Stimulated activated CD8-positive, alpha-beta memory T cell treated with anti-CD3 and anti-CD28 coated beads, Interleukin-4, amount 100 ng/mL, for 4 hours (primary cell): ENCODE measurements at regions not wholly inside any gene's neighbourhood (a gene's known extent, or its start where the extent isn't known, plus 50 kb on each side); places are given as distances from the start of the nearest gene placed in this dataset.
"Not testable (repeated sequence)": the region's sequence is repeated elsewhere in the genome, so short reads cannot be mapped to it uniquely, and the experiment has no call there.

Source experiments
- DNase-seq, 2 donors: peaks; one replicate each; pipeline ENCODE4 v3.0.0-alpha.2; 2020; ENCODE audit warnings: low read depth in 2 of 2, low spot score in 1 of 2

DNA sequence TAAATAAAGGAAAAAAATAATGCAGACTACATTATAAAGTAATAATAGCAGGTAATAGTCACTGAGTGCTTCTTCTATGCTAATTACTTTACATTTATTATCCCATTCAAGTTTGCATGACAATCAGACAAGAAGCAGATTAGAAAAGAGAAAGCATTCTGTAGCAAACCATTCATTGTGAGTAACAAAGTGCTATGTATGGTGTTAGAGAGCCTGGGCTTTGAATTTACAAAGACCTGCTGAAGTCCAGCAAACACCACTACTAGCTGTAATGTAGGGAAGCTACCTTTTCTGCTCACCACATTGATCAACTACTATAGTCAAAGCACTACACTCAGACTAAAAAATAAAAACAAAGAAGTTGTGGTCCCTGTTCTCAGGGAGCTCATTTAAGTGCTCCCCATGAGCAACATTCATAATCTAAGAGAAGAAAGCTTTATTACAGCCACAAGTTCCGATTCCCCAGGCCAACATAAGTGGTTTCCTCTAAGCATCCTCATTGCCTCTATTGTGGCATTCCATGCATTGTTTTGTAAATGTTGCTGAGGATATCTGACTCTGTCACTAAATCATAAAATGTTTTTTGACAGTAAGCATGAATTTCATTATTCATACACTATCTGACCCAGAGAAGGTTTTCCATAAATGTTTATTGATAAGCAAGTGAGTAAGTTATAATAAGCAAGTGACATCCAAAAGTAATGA, 108.5 kb downstream of the FOXD4L6 start:
- DNase-seq: not testable (repeated sequence)

- DNase-seq: not testable (repeated sequence)
These were observed 109.5 kb downstream of the FOXD4L6 start for GRCh38 chr9:41018948-41019347.

DNA sequence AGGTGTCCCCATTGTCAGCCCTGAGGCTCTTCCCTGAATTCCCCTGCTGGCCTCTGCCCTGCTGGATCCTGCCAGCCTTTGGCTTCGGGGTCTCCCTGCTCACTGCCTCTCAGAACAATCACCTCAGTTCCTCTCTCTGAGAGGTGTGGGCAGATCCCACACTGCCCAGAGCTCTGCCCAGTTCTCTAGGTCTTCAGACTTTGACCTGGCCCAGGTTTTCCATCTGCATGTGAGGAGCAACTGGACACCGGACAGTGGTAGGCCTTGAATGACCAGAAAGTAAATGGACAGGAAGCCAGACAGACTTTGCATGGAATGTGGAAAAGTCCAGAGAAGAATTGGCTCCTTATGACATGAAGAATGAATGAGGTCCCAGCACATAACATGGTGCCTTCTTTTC, 111.8 kb downstream of the FOXD4L6 start:
- not testable (repeated sequence) for DNase-seq

- DNase-seq: not testable (repeated sequence)
These were observed 128.4 kb downstream of the FOXD4L6 start for GRCh38 chr9:40999952-41000700.

DNA sequence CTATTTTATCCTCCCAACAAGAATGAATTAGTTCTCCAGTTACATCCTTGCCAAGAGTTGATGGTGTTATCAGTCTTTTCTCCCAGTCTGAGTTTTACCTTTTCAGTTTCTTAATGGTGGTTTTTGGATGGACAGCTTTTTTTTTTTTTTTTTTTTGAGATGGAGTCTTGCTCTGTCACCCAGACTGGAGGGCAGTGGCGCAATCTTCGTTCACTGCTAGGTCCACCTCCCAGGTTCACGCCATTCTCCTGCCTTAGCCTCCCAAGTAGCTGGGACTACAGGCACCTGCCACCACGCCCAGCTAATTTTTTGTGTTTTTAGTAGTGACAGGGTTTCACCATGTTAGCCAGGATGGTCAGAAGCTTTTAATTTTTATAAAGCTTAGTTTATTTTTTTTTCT, 133.0 kb downstream of the FOXD4L6 start:
- not testable (repeated sequence) for DNase-seq

DNA sequence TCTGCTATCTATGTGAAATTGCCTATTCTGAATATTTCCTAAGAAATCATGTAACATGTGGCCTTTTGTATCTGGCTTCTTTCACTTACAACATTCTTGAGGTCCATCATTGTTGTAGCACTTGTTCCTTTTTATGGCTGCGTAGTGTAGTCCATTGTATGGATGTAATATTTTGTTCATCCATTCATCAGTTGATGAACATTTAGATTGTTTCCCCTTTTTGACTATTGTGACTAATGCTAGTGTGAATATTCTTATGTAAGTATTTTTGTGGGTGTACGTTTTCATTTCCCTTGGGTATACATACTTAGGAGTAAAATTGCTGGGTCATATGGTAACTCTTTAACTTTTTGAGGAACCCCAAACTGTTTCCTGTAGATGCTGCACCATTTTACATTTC, 134.6 kb downstream of the FOXD4L6 start:
- DNase-seq: not testable (repeated sequence)

DNA sequence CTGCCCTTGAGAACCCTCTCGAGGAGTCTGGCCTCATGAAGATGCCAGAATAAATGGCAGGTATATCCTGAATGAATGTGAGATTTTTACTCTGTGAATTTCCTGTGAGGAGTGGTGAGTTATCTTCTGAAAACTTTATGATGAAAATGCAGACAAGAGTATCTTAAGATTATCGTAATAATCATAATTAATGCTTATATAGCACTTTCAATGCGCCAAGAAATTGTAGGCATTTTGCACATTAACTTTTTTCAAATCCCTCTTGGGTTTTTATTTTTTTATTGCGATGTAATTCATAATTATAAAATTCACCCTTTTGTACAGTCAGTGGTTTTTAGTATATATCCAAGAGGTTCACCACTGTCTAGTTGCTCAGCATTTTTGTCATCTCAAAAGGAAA, 135.1 kb downstream of the FOXD4L6 start:
- not testable (repeated sequence) for DNase-seq

DNA sequence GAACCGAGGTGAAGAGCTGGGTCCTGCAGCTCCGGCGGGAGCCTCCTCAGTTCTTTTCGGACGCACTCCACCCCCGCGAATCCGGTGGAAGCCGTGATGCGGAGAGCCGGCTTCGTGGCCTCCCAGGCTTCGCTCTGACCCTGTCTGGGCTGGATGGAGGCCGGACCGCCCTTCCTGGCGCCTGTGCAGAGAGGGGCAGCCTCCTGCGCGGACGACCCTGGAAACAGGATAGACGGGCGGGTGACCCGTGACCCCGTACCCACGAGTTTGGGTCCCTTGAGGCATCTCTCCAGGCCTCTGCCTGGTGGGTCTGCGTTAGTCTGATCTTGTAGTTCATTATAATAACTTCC, 136.0 kb downstream of the FOXD4L6 start:
- DNase-seq: peak in 1 of 2 donors; percentile 12

GRCh38 chr9:40991741-40992471, 136.6 kb downstream of the FOXD4L6 start:
- DNase-seq: peak; percentile 96 to 97

- not testable (repeated sequence) for DNase-seq
These were observed 137.3 kb downstream of the FOXD4L6 start for GRCh38 chr9:40991100-40991740.

GRCh38 chr9:40986332-40986731, 142.1 kb downstream of the FOXD4L6 start:
- DNase-seq: not testable (repeated sequence)

DNA sequence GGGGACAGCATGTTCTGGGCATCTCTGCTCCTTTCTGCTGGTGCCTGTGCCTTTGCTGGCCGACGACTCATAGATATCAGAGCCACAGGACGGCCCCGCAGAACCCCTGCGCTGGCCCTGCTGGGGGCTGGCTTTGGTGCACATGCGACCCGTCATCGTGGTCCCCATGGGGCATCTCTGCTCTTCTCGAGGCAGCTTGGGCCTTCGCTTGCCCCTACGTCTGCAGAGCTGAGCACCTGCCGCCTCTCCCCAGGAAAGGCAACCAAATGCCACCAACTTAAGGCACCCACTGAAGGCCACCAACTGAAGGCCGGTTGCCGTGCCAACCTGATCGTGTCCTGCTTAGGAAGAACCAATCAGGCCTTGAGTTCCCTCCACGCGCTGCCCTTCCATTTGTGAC, 153.1 kb downstream of the FOXD4L6 start:
- not testable (repeated sequence) for DNase-seq

- DNase-seq: not testable (repeated sequence)
These were observed 153.6 kb downstream of the FOXD4L6 start for GRCh38 chr9:40974912-40975311.

- not testable (repeated sequence) for DNase-seq
These were observed 156.7 kb downstream of the FOXD4L6 start for GRCh38 chr9:40971773-40972172.

DNA sequence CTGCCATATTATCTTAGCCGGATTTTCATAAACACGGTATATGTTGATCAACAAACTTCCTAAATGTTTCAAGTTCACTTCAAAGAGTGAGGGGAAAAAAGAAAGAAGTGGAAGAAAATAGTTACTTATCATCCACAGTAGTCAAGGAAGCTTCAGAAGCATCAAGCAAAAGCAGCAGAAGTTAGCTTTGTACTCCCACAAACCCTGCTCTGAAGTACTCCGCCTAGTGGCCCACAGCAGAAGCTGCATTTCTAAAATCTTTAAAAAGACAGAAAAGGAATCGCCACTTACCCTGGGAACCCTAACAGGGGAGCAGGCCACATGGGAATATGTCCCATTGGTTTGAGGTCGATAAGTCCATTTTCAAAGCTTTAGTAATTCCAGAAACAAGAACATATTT, 158.1 kb downstream of the FOXD4L6 start:
- not testable (repeated sequence) for DNase-seq

GRCh38 chr9:40962461-40962860, 166.0 kb downstream of the FOXD4L6 start:
- not testable (repeated sequence) for DNase-seq

DNA sequence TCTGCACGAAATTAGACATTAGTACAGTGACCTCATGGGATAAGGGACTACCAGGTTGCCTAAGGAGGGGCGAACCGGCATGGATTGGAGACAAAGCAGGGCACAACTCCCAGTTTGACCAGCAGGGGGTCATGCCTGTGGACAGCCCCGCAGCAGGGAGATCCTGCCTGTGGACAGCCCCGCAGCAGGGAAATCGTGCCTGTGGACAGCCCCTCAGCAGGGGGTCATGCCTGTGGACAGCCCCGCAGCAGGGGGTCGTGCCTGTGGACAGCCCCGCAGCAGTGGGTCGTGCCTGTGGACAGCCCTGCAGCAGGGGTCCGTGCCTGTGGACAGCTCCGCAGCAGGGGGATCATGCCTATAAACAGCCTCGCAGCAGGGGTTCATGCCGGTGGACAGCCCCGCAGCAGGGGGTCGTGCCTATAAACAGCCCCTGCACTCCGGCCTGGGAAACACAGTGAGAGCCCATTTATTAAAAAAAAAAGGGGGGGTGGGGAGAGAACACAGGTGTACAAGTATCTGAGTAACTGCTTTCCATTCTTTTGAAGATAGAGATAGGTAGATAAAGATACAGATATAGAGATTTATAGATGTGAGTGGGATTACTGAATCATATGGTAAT, 176.5 kb downstream of the FOXD4L6 start:
- not testable (repeated sequence) for DNase-seq

DNA sequence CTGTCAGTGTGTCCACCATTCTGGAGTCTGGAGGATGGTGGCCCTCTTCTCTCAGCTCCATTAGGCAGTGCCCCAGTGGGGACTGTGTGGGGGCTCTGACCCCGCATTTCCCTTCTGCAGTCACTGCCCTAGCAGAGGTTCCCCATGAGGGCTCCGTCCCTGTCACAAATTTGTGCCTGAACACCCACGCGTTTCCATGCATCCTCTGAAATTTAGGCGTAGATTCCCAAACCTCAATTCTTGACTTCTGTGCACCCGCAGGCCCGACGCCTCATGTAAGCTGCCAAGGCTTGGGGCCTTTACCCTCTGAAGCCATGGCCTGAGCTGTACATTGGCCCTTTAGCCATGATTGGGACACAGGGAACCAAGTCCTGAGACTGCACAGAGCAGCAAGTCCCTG, 182.3 kb downstream of the FOXD4L6 start:
- DNase-seq: not testable (repeated sequence)

GRCh38 chr9:40942730-40943129, 185.8 kb downstream of the FOXD4L6 start:
- not testable (repeated sequence) for DNase-seq

GRCh38 chr9:40939888-40940209, 188.6 kb downstream of the FOXD4L6 start:
- DNase-seq: not testable (repeated sequence)
